GM12892 (cell line): ENCODE measurements at regions not wholly inside any gene's neighbourhood (a gene's known extent, or its start where the extent isn't known, plus 50 kb on each side); places are given as distances from the start of the nearest gene placed in this dataset.

Source experiments
- DNase-seq: peaks from one replicate; pipeline ENCODE4 v3.0.0; 2011; ENCODE audit not compliant: insufficient read length
- FAIRE-seq: peaks from 2 replicates; lab custom pipeline; 2011; peaks lifted over from hg19 to GRCh38; lab: Jason Lieb, UNC
- POLR2A ChIP-seq: IDR thresholded peaks from 2 replicates; pipeline ENCODE4 v1.6.1; 2011; ENCODE audit warnings: low read depth, low read length, control low read depth
- POLR2AphosphoS5 ChIP-seq: IDR thresholded peaks from 2 replicates; pipeline ENCODE4 v1.6.1; 2011; ENCODE audit warnings: low read depth, low read length, control low read depth
- TAF1 ChIP-seq: IDR thresholded peaks from 2 replicates; pipeline ENCODE4 v1.6.1; 2011; ENCODE audit warnings: low read depth, mild to moderate bottlenecking, control low read depth, low read length, borderline replicate concordance

GRCh38 chr5:60206234-60206633 lies 312.7 kb upstream of the PDE4D start:
- no peak for TF ChIP-seq POLR2AphosphoS5
- TF ChIP-seq TAF1 = no peak
- no peak for TF ChIP-seq POLR2A
- FAIRE-seq = no peak
- no peak for DNase-seq

- DNase-seq (no peak), FAIRE-seq (no peak)
- TF ChIP-seq TAF1 = no peak
- TF ChIP-seq POLR2A = no peak
- no peak for TF ChIP-seq POLR2AphosphoS5
Observed at GRCh38 chr5:60205071-60205470, 311.5 kb upstream of the PDE4D start.

DNA sequence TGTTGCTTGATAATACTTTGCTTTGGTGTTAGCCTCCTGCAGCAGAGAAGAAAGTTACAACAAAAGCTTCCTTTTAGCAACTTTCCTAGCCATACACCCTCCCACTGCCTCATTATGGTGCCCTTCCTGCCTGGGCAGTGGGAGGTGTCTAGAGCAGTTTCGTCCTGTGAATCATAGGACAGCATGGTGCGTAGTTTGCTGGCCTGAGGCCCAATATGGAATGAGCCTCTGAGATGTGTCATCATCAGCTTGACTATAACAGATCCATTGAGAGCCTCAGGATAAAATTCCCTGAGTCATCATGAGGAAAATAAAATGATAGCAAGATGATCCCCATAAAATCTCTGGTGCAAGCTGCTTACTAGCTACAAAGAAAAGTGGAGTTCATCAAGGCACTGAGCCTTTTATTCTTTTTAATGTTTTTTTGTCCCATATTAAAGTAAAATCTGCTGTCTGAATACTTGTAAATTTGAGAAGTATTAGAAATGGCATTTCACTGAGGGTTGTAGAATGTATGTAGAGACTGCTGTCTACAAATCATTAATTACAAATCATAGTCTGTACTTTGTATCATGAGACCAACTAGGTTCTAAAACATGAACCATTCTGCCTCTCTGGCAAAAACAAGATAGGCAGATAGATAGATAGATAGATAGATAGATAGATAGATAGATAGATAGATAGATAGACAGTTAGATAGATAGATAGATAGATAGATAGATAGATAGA lies 303.0 kb upstream of the PDE4D start:
- TF ChIP-seq POLR2A = no peak
- no peak for TF ChIP-seq TAF1
- TF ChIP-seq POLR2AphosphoS5 = no peak
- no peak for FAIRE-seq
- no peak for DNase-seq

GRCh38 chr5:60195551-60195950 lies 302.0 kb upstream of the PDE4D start:
- TF ChIP-seq TAF1 (no peak), POLR2AphosphoS5 (no peak), POLR2A (no peak)
- FAIRE-seq (no peak), DNase-seq (no peak)

DNA sequence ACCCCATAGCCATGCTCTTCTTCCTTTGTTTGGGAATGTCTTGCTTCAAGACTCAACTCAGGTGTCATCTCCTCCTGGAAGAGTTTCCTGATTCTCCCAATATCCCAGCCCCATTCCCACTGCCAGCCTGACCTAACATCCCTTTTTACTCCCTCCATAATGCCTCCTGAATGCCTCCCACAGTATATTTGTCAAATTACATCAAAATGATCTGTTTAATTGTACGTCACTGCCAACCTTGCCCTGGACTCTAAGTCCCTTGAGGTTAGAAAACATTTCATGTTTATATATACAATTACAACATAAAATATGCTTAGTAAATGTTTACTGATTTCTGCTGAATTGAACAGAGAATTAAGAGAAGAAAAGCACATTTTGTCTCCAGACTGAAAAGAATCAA lies 301.6 kb upstream of the PDE4D start:
- no peak for TF ChIP-seq POLR2AphosphoS5
- no peak for TF ChIP-seq TAF1
- TF ChIP-seq POLR2A = no peak
- no peak for DNase-seq
- no peak for FAIRE-seq

DNA sequence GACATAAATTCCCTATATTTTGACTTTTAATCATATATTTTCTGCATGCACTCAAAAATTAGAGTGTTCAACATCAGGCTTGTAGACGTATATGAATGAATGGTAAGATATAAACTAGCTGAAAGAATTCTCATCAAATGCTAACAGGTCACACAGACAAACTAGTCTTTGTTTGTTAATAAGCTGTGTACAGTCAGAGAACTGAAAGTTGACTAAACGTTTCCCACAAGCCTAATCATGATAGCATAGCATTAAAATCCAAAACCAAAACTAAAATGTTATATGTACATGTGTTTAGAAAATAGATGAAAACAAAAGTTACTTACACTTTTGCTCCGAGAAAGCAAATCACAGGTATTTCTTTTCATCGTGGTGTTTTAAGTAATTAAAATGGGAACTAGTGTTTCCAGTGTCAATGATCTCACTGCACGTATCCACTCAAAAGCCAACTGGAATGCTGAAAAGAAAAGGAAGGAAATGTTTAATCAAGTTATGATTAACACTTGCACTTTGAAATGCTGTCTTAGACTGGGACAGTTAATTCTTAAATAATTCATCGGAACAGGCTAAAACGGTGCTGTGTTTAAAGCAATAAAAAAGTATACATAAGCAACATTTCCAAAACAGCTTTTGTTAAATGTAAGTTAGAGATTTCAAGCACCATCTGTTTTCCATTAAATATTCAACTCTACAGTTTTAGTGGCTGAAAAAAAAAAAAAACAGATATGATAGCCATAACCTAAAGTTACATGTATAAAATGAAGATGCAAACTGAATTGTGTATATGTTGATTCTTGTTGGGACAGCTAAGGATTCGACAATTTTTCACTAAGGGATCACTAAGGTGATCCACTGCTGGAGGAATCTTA lies 291.9 kb upstream of the PDE4D start:
- FAIRE-seq = no peak
- no peak for TF ChIP-seq POLR2A
- no peak for TF ChIP-seq POLR2AphosphoS5
- TF ChIP-seq TAF1 = no peak
- no peak for DNase-seq

DNA sequence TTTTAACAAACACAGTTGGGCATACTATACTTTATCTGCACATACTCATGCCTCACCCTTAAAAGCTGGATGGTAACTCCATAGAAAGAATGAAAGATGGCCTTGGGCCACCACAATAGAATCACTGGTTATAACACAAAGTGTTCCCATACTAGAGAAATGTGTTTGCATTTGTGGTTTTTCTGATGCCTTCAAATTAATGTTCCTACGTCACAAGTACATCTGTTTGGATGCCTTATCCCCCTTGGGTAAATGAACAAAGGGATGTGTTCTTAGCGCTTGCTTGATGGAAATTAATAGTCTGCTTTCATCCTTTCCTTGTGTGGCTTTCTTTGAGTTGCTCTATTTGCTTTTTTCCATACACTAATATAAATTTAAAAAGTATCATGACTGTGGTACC lies 291.1 kb upstream of the PDE4D start:
- DNase-seq = no peak

DNA sequence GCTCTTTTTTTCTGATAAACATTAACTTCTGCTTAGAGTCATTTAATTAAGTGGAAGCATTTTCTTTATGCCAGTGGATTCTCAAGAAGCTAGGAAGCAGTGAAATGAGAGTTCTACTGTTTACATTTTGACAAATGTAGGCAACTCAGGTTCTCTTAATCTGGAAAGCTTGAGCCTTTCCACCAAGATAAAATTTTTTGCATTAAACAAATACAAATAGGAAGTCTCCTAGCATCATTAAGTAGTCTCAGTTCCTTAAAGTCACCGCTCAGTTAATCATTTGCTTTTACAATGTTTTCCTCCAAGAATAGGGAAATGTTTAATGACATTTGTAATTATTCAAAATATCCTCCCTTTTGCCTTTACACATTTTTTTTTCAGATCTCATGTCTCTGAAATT lies 290.4 kb upstream of the PDE4D start:
- TF ChIP-seq TAF1 = no peak
- TF ChIP-seq POLR2A = no peak
- no peak for TF ChIP-seq POLR2AphosphoS5
- no peak for DNase-seq
- no peak for FAIRE-seq

More for the DNA sequence above, 291.1 kb upstream of the PDE4D start:
- FAIRE-seq = no peak
- TF ChIP-seq POLR2A = no peak
- TF ChIP-seq TAF1 = no peak
- TF ChIP-seq POLR2AphosphoS5 = no peak

DNA sequence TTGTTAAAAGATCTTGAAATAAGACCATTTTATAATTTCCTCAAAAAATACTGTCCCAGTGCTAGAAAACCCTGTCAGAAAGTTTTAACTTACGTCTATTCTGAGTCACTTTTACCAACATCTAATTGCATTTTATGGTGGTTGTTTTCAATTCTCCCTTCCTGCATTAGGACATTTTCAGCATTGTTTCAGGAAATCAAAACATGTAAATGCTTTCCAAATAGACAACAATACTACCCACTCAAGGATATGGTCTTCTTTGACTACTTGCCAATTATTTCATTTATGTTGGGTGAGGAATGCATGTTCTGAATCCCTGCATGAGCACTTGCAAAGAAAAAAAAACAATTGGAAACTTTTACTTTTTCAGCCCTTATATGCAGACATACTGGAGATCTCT lies 284.6 kb upstream of the PDE4D start:
- no peak for TF ChIP-seq TAF1
- TF ChIP-seq POLR2A = no peak
- no peak for TF ChIP-seq POLR2AphosphoS5
- no peak for DNase-seq
- no peak for FAIRE-seq

DNA sequence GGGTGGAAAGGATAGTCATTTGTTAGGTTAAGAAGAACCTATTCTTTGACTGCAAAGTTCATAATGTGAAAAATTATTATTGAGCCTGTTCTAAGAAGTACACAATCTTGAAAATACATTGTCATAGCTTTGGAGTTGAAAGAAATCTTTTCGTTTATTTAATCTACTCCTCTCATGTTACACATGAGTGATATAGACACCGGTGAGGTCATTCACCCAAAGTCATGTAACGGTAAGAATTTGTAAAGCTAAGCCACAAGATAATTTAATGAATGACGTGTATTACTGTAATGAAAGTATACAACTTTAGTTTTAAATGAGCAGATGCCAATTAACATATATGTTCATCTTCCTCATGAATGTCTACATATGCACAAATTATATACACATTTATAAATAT lies 284.1 kb upstream of the PDE4D start:
- DNase-seq (no peak), FAIRE-seq (no peak)
- TF ChIP-seq POLR2A (no peak), TAF1 (no peak), POLR2AphosphoS5 (no peak)

GRCh38 chr5:60173667-60174066 lies 280.1 kb upstream of the PDE4D start:
- no peak for DNase-seq
- no peak for FAIRE-seq
- TF ChIP-seq POLR2AphosphoS5 (no peak), TAF1 (no peak), POLR2A (no peak)
